Motor neuron (in vitro differentiated cells): ENCODE measurements at regions not wholly inside any gene's neighbourhood (a gene's known extent, or its start where the extent isn't known, plus 50 kb on each side); places are given as distances from the start of the nearest gene placed in this dataset.
"Not testable (repeated sequence)": the region's sequence is repeated elsewhere in the genome, so short reads cannot be mapped to it uniquely, and the experiment has no call there.

Source experiments
- ATAC-seq, 8 experiments: fragments of 200-7000 bp; cut with Tn5 transposase; replicated peaks in 6 of 8; 2 replicates each; pipeline ENCODE4 v1.8.0; 2021; ENCODE audit warnings: mild to moderate bottlenecking in 8 of 8, moderate library complexity in 8 of 8
- H3K27ac ChIP-seq, 2 donors: fragments of 250-450 bp; sonication (Bioruptor Pico); 2 replicates each; pipeline ENCODE4 v1.9.0; 2021; ENCODE audit warnings: antibody characterized with exemption in 2 of 2, mild to moderate bottlenecking in 2 of 2, moderate library complexity in 1 of 2
- H3K4me1 ChIP-seq, 2 donors: fragments of 250-450 bp; sonication (Bioruptor Pico); replicated peaks in 1 of 2; 2 replicates each; pipeline ENCODE4 v1.6.1; 2021; ENCODE audit warnings: antibody characterized with exemption in 2 of 2, mild to moderate bottlenecking in 2 of 2, moderate library complexity in 1 of 2
- H3K4me3 ChIP-seq, 5 donors: fragments of 250-450 bp; sonication (Bioruptor Pico); 2 replicates each; pipeline ENCODE4 v1.9.0; 2021; ENCODE audit warnings: antibody characterized with exemption in 5 of 5, mild to moderate bottlenecking in 5 of 5, moderate library complexity in 4 of 5
- WGBS, 10 experiments: fragments of 450-650 bp; shearing (Covaris generic); methylation state at CpG; one replicate each; pipeline ENCODE4 v1.0.0; 2022; 5-methylcytosine and 5-hydroxymethylcytosine counted together
- in situ Hi-C, 9 experiments: fragments of 400-800 bp; cut with MboI; loops; one replicate each; pipeline ENCODE4 v1.15.0; 2021; ENCODE audit warnings: low sequenced_read_pairs in 9 of 9, low pct_unique_long_range_greater_than_20kb in 2 of 9; ENCODE audit not compliant: unreplicated experiment in 9 of 9

GRCh38 chr2:107717661-107718060 is 109.0 kb upstream of the RGPD4 start:
- no peak for ATAC-seq
- WGBS, 10 experiments, result 28 to 63% (median 53%) methylated on average over 3 to 5 of the region's 5 CpGs; no CpG with 5 or more reads in 2 of the 10 experiments
- peaks cover 0 to 7% of the 10 kb centered on the region in 2 donors for H3K4me1 ChIP-seq
- no peak overlapping the region for H3K4me3 ChIP-seq
- no peak overlapping the region for H3K27ac ChIP-seq
- in situ Hi-C loops, result no loop called here

- 50 to 100% (median 93%) methylated on average over 1 to 3 of the region's 3 CpGs; no CpG with 5 or more reads in 3 of the 10 experiments for WGBS, 10 experiments
- in situ Hi-C loops, result no loop called here
- ATAC-seq, result peak in 2 of 8 experiments; percentile 56 to 67
- Histone ChIP-seq H3K4me3 (no peak overlapping the region), H3K27ac (no peak overlapping the region), H3K4me1 (peaks cover 0 to 7% of the 10 kb centered on the region in 2 donors)
Observed at GRCh38 chr2:107719141-107719540, 107.6 kb upstream of the RGPD4 start.

GRCh38 chr2:107719836-107720235 is 106.9 kb upstream of the RGPD4 start:
- H3K4me3 ChIP-seq, result no peak overlapping the region
- in situ Hi-C loops, result no loop called here

GRCh38 chr2:107721178-107721577 is 105.5 kb upstream of the RGPD4 start:
- Histone ChIP-seq H3K4me3 (no peak overlapping the region), H3K27ac (no peak overlapping the region), H3K4me1 (peaks cover 0 to 7% of the 10 kb centered on the region in 2 donors)
- 43 to 92% (median 57%) methylated on average over 1 to 3 of the region's 3 CpGs; no CpG with 5 or more reads in 1 of the 10 experiments for WGBS, 10 experiments
- no peak for ATAC-seq
- in situ Hi-C loops, result no loop called here

More at GRCh38 chr2:107719836-107720235, 106.9 kb upstream of the RGPD4 start:
- WGBS, 10 experiments, result 35 to 81% (median 46%) methylated on average over 3 to 6 of the region's 7 CpGs; no CpG with 5 or more reads in 5 of the 10 experiments
- no peak overlapping the region for H3K27ac ChIP-seq
- H3K4me1 ChIP-seq, result peaks cover 0 to 7% of the 10 kb centered on the region in 2 donors
- ATAC-seq, result peak in 4 of 8 experiments; percentile 29 to 72 (median 48)

GRCh38 chr2:107721586-107721985 is 105.1 kb upstream of the RGPD4 start:
- no peak for ATAC-seq
- H3K27ac ChIP-seq, result no peak overlapping the region
- 30 to 89% (median 47%) methylated on average over 1 to 2 of the region's 2 CpGs for WGBS, 10 experiments

DNA sequence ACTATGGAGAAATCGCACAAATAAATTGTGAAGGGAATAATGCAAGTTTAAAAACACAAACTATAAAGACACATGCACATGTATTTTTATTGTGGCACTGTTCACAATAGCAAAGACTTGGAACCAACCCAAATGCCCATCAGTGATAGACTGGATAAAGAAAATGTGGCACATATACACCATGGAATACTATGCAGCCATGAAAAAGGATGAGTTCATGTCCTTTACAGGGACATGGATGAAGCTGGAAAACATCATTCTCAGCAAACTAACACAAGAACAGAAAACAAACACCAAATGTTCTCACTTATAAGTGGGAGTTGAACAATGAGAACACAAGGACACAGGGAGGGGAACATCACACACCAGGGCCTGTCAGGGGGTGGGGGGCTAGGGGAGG is 100.9 kb upstream of the RGPD4 start:
- WGBS, 10 experiments, result 50 to 100% (median 91%) methylated on average over 1 of the region's 1 CpG; no CpG with 5 or more reads in 3 of the 10 experiments
- in situ Hi-C loops, H3K4me1 ChIP-seq, H3K4me3 ChIP-seq, ATAC-seq, H3K27ac ChIP-seq: not testable (repeated sequence)

More at GRCh38 chr2:107721586-107721985, 105.1 kb upstream of the RGPD4 start:
- in situ Hi-C loops, result no loop called here
- peaks cover 0 to 7% of the 10 kb centered on the region in 2 donors for H3K4me1 ChIP-seq
- H3K4me3 ChIP-seq, result no peak overlapping the region

GRCh38 chr2:107727318-107727717 is 99.4 kb upstream of the RGPD4 start:
- Histone ChIP-seq H3K4me3 (no peak overlapping the region), H3K4me1 (no peaks in the 10 kb centered on the region), H3K27ac (no peak overlapping the region)
- in situ Hi-C loops, result no loop called here
- ATAC-seq, result no peak

DNA sequence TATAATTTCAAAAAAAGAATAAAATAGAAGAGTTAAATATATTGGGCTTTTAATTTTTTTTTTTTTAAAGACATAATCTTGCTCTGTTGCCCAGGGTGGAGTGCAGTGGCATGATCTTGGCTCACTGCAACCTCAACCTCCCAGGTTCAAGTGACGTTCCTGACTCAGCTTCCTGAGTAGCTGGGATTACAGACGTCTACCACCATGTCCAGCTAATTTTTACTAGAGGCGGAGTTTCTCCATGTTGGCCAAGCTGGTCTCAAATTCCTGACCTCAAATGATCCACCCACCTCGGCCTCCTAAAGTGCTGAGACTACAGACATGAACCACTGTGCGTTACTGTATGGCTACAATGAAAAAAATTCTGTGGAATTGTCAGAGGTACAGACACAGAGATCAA is 98.1 kb upstream of the RGPD4 start:
- Histone ChIP-seq H3K4me3 (no peak overlapping the region), H3K27ac (no peak overlapping the region), H3K4me1 (no peaks in the 10 kb centered on the region)
- no peak for ATAC-seq
- 38 to 95% (median 84%) methylated on average over 1 to 5 of the region's 5 CpGs for WGBS, 10 experiments
- in situ Hi-C loops, result no loop called here

DNA sequence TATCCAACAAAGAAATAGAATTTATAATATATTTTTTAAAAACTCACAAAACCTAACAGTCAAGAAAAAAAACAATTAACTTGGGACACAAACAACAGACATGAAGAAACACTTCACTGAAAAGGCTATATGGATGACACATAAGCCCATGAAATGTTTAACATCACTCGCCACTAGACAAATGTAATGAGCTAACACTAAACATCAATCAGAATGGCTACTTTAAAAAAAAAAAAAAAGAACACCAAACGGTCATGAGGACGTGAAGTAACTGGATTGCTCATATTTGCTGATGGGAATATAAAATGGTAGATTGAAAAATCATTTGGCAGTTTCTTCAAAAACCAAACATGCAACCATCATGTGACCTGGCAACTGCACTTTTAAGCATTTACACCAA is 97.3 kb upstream of the RGPD4 start:
- ATAC-seq, result peak in 3 of 8 experiments; percentile 47 to 70 (median 63)
- no peaks in the 10 kb centered on the region for H3K4me1 ChIP-seq
- in situ Hi-C loops, result no loop called here
- WGBS, 10 experiments, result 42 to 89% (median 78%) methylated on average over 3 of the region's 3 CpGs; no CpG with 5 or more reads in 3 of the 10 experiments
- no peak overlapping the region for H3K27ac ChIP-seq
- no peak overlapping the region for H3K4me3 ChIP-seq

DNA sequence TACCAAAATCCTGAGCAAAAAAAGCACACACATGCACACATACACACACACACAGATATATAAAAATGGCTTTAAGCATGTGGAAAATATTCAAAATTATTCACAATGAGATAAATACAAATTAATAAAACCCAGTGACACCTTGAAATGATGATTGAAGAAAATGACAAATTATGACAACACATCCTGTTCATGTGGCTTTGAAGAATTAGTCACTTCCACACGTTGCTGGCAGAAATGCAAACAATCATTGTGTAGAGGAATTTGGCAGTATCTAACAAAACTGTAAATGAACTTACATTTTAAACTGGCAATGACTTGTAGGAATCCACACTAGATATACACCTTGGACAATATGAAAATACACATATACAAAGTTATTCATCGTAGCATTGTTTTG is 95.8 kb upstream of the RGPD4 start:
- in situ Hi-C loops, result no loop called here
- H3K27ac ChIP-seq, result no peak overlapping the region
- 6 to 100% (median 66%) methylated on average over 1 to 2 of the region's 2 CpGs; no CpG with 5 or more reads in 2 of the 10 experiments for WGBS, 10 experiments
- no peak for ATAC-seq
- H3K4me3 ChIP-seq, result no peak overlapping the region
- H3K4me1 ChIP-seq, result peaks cover 0 to 4% of the 10 kb centered on the region in 2 donors

DNA sequence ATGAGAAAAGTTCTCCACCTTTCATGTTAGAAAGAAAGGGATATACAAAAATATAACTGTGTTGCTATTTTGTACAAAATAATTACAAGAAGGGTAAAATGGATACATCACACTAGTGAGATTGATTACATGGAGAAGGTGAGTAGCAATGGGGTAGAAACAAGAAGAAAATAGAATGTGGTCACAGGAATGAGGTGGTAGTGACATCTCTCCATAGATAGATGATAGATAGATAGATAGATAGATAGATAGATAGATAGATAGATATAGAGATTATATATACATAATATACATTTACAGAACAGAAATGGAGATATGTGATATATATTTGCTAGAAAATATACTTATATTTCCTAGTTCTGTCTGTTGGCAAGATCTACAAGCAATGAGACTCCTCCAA is 95.3 kb upstream of the RGPD4 start:
- no peak overlapping the region for H3K27ac ChIP-seq
- no peak for ATAC-seq
- in situ Hi-C loops, result no loop called here
- H3K4me1 ChIP-seq, result peaks cover 0 to 4% of the 10 kb centered on the region in 2 donors
- H3K4me3 ChIP-seq, result no peak overlapping the region

GRCh38 chr2:107735201-107735600 is 91.5 kb upstream of the RGPD4 start:
- ATAC-seq, result no peak
- WGBS, 10 experiments, result 6 to 94% (median 83%) methylated on average over 2 of the region's 2 CpGs; no CpG with 5 or more reads in 1 of the 10 experiments
- peaks cover 0 to 9% of the 10 kb centered on the region in 2 donors for H3K4me1 ChIP-seq
- in situ Hi-C loops, result no loop called here
- no peak overlapping the region for H3K27ac ChIP-seq
- H3K4me3 ChIP-seq, result no peak overlapping the region

DNA sequence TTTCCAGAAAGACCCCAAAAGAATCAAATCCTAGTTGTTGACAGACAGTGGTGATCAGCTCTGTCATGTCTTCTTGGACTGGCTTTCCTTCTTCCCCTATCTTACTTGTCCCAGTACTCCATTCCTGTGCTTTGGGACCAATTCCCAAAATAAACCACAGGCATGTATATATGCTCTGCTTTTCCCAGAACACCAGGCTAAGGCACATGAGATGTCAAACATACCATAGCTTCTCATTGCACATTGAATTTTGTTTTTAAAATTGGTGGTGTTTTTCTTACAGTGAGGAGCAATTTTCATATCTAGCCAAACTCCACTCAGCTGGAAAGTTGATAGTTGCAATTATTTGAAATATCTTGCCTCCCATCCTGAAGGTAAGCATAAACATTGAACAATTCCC is 88.9 kb upstream of the RGPD4 start:
- Histone ChIP-seq H3K27ac (no peak overlapping the region), H3K4me3 (no peak overlapping the region), H3K4me1 (peaks cover 0 to 9% of the 10 kb centered on the region in 2 donors)
- no peak for ATAC-seq
- in situ Hi-C loops, result no loop called here

- Histone ChIP-seq H3K4me1 (peaks cover 0 to 9% of the 10 kb centered on the region in 2 donors), H3K4me3 (no peak overlapping the region), H3K27ac (no peak overlapping the region)
- in situ Hi-C loops, result no loop called here
- 7 to 79% (median 61%) methylated on average over 2 to 4 of the region's 4 CpGs for WGBS, 10 experiments
- ATAC-seq, result peak in 1 of 8 experiments; percentile 20
Observed at GRCh38 chr2:107738266-107738665, 88.4 kb upstream of the RGPD4 start.
